Natural killer cell (primary cell): ENCODE measurements at regions not wholly inside any gene's neighbourhood (a gene's known extent, or its start where the extent isn't known, plus 50 kb on each side); places are given as distances from the start of the nearest gene placed in this dataset.

Experiments
- ATAC-seq, 3 donors: fragments of 150-1000 bp in 2 of 3; fragments of 200-7000 bp in 1 of 3; cut with Tn5 transposase; 1 replicate in 1 of 3; 2 replicates in 2 of 3; pipeline ENCODE4 v1.10.0; 2021; ENCODE audit warnings: mild to moderate bottlenecking in 2 of 3, moderate library complexity in 2 of 3
- DNase-seq, 2 donors: peaks; one replicate each; pipeline versions ENCODE4 v3.0.0 to v3.0.0-alpha.2; 2013 to 2021; ENCODE audit warnings: mixed read lengths in 1 of 2
- H3K27ac ChIP-seq: one replicate; pipeline ENCODE4 v1.5.1; 2013; ENCODE audit warnings: mild to moderate bottlenecking, low read length
- H3K27me3 ChIP-seq: one replicate; pipeline ENCODE4 v1.6.1; 2013; ENCODE audit warnings: low read length; ENCODE audit not compliant: control insufficient read depth, insufficient read depth
- H3K36me3 ChIP-seq: one replicate; pipeline ENCODE4 v1.6.1; 2013; ENCODE audit warnings: low read length; ENCODE audit not compliant: control insufficient read depth, insufficient read depth
- H3K4me1 ChIP-seq: one replicate; pipeline ENCODE4 v1.6.1; 2013; ENCODE audit warnings: low read length; ENCODE audit not compliant: control insufficient read depth, insufficient read depth
- H3K4me3 ChIP-seq: one replicate; pipeline ENCODE4 v1.5.1; 2013; ENCODE audit warnings: low read length
- H3K9me3 ChIP-seq: one replicate; pipeline ENCODE4 v1.6.1; 2013; ENCODE audit warnings: low read length; ENCODE audit not compliant: control insufficient read depth, insufficient read depth
- H3K27ac Mint-ChIP-seq, 2 donors: one replicate each; pipeline ENCODE4 v1.8.0; 2022; ENCODE audit warnings: mild to moderate bottlenecking in 2 of 2, mixed read lengths in 2 of 2, moderate library complexity in 1 of 2
- H3K27me3 Mint-ChIP-seq, 2 donors: one replicate each; pipeline ENCODE4 v1.8.0; 2022; ENCODE audit warnings: low read depth in 2 of 2, mixed read lengths in 2 of 2
- H3K36me3 Mint-ChIP-seq: one replicate; pipeline ENCODE4 v1.8.0; 2022; ENCODE audit warnings: mixed read lengths
- H3K4me1 Mint-ChIP-seq, 2 donors: one replicate each; pipeline ENCODE4 v1.8.0; 2022; ENCODE audit warnings: mixed read lengths in 2 of 2
- H3K4me3 Mint-ChIP-seq: one replicate; pipeline ENCODE4 v1.8.0; 2022; ENCODE audit warnings: mild to moderate bottlenecking, moderate library complexity, mixed read lengths
- H3K9me3 Mint-ChIP-seq, 2 donors: one replicate each; pipeline ENCODE4 v1.8.0; 2022; ENCODE audit warnings: mixed read lengths in 2 of 2
- WGBS: methylation state at CpG from one replicate; pipeline ENCODE4 v1.1.7; 2013; ENCODE audit warnings: missing lambda C conversion rate; ENCODE audit not compliant: insufficient coverage; 5-methylcytosine and 5-hydroxymethylcytosine counted together
- intact Hi-C: fragments of 100-400 bp; cut with micrococcal nuclease; formaldehyde crosslinking; loops from one replicate; pipeline ENCODE4 v1.14.2; 2022
- TF ChIP-seq, protein P1 (sequence below): fragments of 200-600 bp; IDR thresholded peaks from one replicate; pipeline ENCODE4 v1.8.0; 2022; ENCODE audit warnings: antibody characterized with exemption

DNA sequence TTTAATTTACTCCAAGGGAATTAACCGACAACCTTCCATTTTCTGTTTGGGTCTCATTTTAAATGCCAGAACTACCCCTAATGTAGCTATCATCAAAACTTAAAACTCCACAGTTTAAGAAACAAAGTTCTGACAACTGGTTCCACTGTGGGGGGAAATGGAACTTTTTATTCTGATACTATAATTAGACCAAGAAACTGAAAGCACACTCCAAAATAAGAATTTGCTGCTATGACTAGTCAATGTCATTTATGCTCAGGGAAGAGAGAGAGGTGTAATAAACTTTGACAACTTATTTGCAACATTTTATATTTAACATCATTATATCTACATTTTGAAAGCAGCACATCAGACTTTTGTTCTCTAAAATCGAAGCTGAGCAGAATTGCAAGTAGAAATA is 169.2 kb downstream of the ANXA2 start:
- Mint-ChIP-seq H3K9me3 (no peaks in the 10 kb centered on the region), H3K27me3 (peaks cover 17 to 24% of the 10 kb centered on the region in 2 donors), H3K4me1 (no peaks in the 10 kb centered on the region), H3K36me3 (no peaks in the 10 kb centered on the region), H3K4me3 (no peak overlapping the region), H3K27ac (no peak overlapping the region)
- Histone ChIP-seq H3K27ac (no peak overlapping the region), H3K27me3 (no peaks in the 10 kb centered on the region), H3K36me3 (no peaks in the 10 kb centered on the region), H3K4me1 (no peaks in the 10 kb centered on the region), H3K4me3 (no peak overlapping the region), H3K9me3 (no peaks in the 10 kb centered on the region)
- DNase-seq (no peak), ATAC-seq (no peak)
- intact Hi-C loops = no loop called here
- TF ChIP-seq, protein P1, sequence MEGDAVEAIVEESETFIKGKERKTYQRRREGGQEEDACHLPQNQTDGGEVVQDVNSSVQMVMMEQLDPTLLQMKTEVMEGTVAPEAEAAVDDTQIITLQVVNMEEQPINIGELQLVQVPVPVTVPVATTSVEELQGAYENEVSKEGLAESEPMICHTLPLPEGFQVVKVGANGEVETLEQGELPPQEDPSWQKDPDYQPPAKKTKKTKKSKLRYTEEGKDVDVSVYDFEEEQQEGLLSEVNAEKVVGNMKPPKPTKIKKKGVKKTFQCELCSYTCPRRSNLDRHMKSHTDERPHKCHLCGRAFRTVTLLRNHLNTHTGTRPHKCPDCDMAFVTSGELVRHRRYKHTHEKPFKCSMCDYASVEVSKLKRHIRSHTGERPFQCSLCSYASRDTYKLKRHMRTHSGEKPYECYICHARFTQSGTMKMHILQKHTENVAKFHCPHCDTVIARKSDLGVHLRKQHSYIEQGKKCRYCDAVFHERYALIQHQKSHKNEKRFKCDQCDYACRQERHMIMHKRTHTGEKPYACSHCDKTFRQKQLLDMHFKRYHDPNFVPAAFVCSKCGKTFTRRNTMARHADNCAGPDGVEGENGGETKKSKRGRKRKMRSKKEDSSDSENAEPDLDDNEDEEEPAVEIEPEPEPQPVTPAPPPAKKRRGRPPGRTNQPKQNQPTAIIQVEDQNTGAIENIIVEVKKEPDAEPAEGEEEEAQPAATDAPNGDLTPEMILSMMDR = no peak
- WGBS = 76% methylated on average over 2 of the region's 2 CpGs

DNA sequence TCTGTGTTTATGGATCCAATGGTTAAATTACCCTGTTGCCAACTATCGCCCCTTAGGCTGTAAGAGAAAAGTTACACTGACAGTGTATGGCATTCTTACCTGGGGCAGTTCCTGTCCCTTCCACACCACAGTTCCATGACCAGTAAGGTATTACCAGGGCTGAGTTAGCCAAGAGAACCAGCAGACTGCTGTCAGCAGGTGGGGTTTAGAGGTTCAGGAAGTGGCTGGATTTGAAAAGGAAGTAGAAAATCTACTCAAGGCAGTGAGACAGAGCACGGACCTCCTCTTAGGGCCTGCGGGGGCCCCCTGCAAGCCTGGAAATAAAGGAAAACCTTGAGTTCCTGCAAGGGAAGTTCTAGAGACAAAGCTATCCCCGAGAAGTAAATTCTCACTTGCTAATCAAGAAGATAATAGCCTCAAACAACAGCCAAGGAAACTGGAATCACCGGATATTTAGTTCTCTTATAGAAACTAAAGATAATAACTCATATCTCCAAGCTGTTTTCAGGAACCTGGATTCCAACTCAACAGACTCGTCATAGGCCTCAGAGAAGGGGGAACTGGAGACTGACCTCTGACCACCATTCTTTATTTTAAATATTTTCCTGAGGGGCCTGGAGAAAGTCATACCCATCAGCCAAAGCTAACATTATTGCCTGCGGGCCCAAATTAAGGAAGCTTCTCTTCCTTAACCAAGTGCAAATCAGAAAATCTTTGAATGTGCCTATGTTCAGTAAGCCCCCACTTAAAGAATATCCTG is 161.7 kb downstream of the ANXA2 start:
- intact Hi-C loops = no loop called here
- Histone ChIP-seq H3K4me3 (no peak overlapping the region), H3K36me3 (no peaks in the 10 kb centered on the region), H3K4me1 (no peaks in the 10 kb centered on the region), H3K27me3 (no peaks in the 10 kb centered on the region), H3K27ac (no peak overlapping the region), H3K9me3 (no peaks in the 10 kb centered on the region)
- Mint-ChIP-seq H3K9me3 (no peaks in the 10 kb centered on the region), H3K27me3 (peaks cover 20 to 22% of the 10 kb centered on the region in 2 donors), H3K36me3 (no peaks in the 10 kb centered on the region), H3K4me1 (no peaks in the 10 kb centered on the region), H3K4me3 (no peak overlapping the region), H3K27ac (no peak overlapping the region)
- ATAC-seq = no peak
- 48% methylated on average over 7 of the region's 7 CpGs for WGBS
- DNase-seq = no peak
- TF ChIP-seq, protein P1 = no peak

DNA sequence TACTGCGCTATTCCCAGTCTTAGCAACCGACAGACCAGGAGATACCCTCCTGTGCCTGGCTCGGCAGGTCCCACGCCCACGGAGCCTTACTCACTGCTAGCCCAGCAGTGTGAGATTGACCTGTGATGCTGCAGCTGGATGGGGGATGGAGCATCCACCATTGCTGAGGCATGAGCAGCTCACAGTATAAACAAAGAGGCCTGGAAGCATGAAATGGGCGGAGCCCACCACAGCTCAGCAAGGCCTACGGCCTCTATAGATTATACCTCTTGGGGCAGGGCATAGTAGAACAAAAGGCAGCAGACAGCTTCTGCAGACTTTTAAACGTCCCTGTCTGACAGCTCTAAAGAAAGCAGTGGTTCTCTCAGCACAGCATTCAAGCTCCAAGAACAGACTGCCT is 160.3 kb downstream of the ANXA2 start:
- H3K27me3 Mint-ChIP-seq = peaks cover 24 to 26% of the 10 kb centered on the region in 2 donors

More for the DNA sequence above, 160.3 kb downstream of the ANXA2 start:
- TF ChIP-seq, protein P1 = no peak
- ATAC-seq (no peak), DNase-seq (no peak)
- Mint-ChIP-seq H3K9me3 (no peaks in the 10 kb centered on the region), H3K27ac (no peak overlapping the region), H3K36me3 (no peaks in the 10 kb centered on the region), H3K4me1 (no peaks in the 10 kb centered on the region), H3K4me3 (no peak overlapping the region)
- Histone ChIP-seq H3K27ac (no peak overlapping the region), H3K36me3 (no peaks in the 10 kb centered on the region), H3K4me1 (no peaks in the 10 kb centered on the region), H3K9me3 (no peaks in the 10 kb centered on the region), H3K4me3 (no peak overlapping the region), H3K27me3 (no peaks in the 10 kb centered on the region)
- 81% methylated on average over 8 of the region's 8 CpGs for WGBS
- intact Hi-C loops = no loop called here
